HG03025 (cell line): ENCODE measurements at regions not wholly inside any gene's neighbourhood (a gene's known extent, or its start where the extent isn't known, plus 50 kb on each side); places are given as distances from the start of the nearest gene placed in this dataset.

ENCODE experiments used
- ATAC-seq: cut with Tn5 transposase; IDR thresholded peaks from one replicate; pipeline ENCODE4 v1.9.1; 2021; ENCODE audit warnings: mild to moderate bottlenecking, moderate library complexity; ENCODE audit not compliant: unreplicated experiment, low FRiP score

GRCh38 chr14:98146416-98146815 is 1125.6 kb downstream of the BCL11B start:
- no peak for ATAC-seq

GRCh38 chr14:98154254-98154653 is 1117.7 kb downstream of the BCL11B start:
- ATAC-seq: no peak

GRCh38 chr14:98156411-98156810 is 1115.6 kb downstream of the BCL11B start:
- no peak for ATAC-seq

GRCh38 chr14:98160901-98161300 is 1111.1 kb downstream of the BCL11B start:
- ATAC-seq: no peak

- no peak for ATAC-seq
Measured at GRCh38 chr14:98161356-98161755, 1110.6 kb downstream of the BCL11B start.

- no peak for ATAC-seq
Measured at GRCh38 chr14:98162856-98163805, 1108.9 kb downstream of the BCL11B start.

GRCh38 chr14:98163873-98164272 is 1108.1 kb downstream of the BCL11B start:
- ATAC-seq: no peak

GRCh38 chr14:98165976-98166375 is 1106.0 kb downstream of the BCL11B start:
- ATAC-seq: no peak

- no peak for ATAC-seq
Measured at GRCh38 chr14:98167275-98167674, 1104.7 kb downstream of the BCL11B start.

GRCh38 chr14:98167705-98168104 is 1104.3 kb downstream of the BCL11B start:
- no peak for ATAC-seq

GRCh38 chr14:98168211-98168985 is 1103.6 kb downstream of the BCL11B start:
- no peak for ATAC-seq

- no peak for ATAC-seq
Measured at GRCh38 chr14:98169170-98169587, 1102.8 kb downstream of the BCL11B start.

GRCh38 chr14:98170575-98170974 is 1101.4 kb downstream of the BCL11B start:
- no peak for ATAC-seq

- no peak for ATAC-seq
Measured at GRCh38 chr14:98171654-98172053, 1100.3 kb downstream of the BCL11B start.

- no peak for ATAC-seq
Measured at GRCh38 chr14:98172243-98172778, 1099.7 kb downstream of the BCL11B start.

- no peak for ATAC-seq
Measured at GRCh38 chr14:98173305-98173704, 1098.7 kb downstream of the BCL11B start.

GRCh38 chr14:98174041-98174440 is 1098.0 kb downstream of the BCL11B start:
- no peak for ATAC-seq

GRCh38 chr14:98175436-98175835 is 1096.6 kb downstream of the BCL11B start:
- no peak for ATAC-seq

GRCh38 chr14:98175881-98176280 is 1096.1 kb downstream of the BCL11B start:
- ATAC-seq: no peak

GRCh38 chr14:98176892-98177291 is 1095.1 kb downstream of the BCL11B start:
- no peak for ATAC-seq

- no peak for ATAC-seq
Measured at GRCh38 chr14:98177551-98177950, 1094.4 kb downstream of the BCL11B start.
